Coronary artery (tissue), 2 donors: ENCODE measurements at regions not wholly inside any gene's neighbourhood (a gene's known extent, or its start where the extent isn't known, plus 50 kb on each side); places are given as distances from the start of the nearest gene placed in this dataset.
A peak's percentile ranks its signal among the peaks of the same experiment; 100 is the strongest.
"Not testable (repeated sequence)": the region's sequence is repeated elsewhere in the genome, so short reads cannot be mapped to it uniquely, and the experiment has no call there.

Source experiments
- DNase-seq: peaks from one replicate; pipeline ENCODE4 v3.0.0-alpha.2; 2017; ENCODE audit warnings: low spot score
- H3K27ac ChIP-seq, 2 donors: fragments of 200-600 bp; sonication (generic); one replicate each; pipeline ENCODE4 v1.5.1; 2016 to 2019
- H3K4me3 ChIP-seq: fragments of 200-600 bp; sonication (generic); 2 replicates; pipeline ENCODE4 v1.5.1; 2016; ENCODE audit warnings: mild to moderate bottlenecking, moderate library complexity

DNA sequence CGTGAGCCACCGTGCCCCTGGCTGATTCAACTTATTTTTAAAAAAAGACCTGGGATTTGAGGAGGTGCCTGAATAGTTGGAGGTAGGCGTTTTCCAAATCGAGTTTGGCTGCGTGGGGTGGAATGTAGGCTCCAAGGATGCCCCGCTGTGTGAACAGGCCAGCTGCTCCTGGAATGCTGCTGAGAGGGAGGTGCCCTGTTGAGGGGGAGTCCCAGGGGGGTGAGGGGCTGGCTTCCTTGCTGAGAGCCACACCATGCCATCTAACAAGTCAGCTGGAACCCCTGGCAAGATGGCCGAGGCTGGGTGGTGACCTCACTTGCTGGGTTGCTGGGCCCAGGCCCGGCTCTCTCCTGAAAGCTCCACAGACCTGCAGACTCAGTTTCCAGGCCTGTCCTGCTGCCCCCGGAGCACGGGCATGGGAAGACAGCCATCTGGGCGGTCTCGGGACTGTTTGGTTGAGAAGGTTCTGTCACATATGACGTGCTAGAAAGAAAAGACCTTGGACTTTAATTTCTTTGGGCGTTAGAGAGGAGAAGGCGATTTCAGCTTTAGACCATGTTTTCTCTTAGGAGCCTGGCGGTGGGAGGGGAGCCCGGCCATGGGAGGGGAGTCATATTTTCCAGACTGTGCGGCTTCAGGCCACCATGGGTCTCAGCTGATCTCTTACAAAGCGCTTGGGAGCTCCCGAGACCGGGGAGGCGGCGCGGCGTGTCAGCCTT, 4047.0 kb upstream of the TPTE start:
- H3K4me3 ChIP-seq, DNase-seq, H3K27ac ChIP-seq: not testable (repeated sequence)

GRCh38 chr21:6481116-6481515, 4040.3 kb upstream of the TPTE start:
- not testable (repeated sequence) for DNase-seq, H3K4me3 ChIP-seq, H3K27ac ChIP-seq

DNA sequence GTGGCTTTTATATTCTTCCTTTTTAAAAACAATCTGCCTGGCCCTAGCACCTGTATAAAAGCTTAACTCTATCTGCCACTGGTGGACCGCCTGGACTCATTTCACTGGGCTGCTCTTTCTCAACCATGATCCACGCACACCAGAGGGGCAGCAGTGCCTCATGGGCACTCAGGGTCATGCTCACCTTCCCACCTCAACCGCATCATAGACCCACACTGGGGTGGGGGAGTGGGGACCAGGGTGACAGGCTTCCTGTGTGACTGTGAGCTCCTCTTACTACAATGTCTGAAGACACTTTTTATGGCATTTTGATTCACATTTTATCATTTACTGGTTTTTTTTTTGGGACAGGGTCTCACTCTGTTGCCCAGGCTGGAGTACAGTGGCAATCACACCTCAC, 4038.8 kb upstream of the TPTE start:
- not testable (repeated sequence) for H3K4me3 ChIP-seq, H3K27ac ChIP-seq, DNase-seq

- not testable (repeated sequence) for H3K27ac ChIP-seq, DNase-seq, H3K4me3 ChIP-seq
Observed at GRCh38 chr21:6483645-6484044, 4037.7 kb upstream of the TPTE start.

DNA sequence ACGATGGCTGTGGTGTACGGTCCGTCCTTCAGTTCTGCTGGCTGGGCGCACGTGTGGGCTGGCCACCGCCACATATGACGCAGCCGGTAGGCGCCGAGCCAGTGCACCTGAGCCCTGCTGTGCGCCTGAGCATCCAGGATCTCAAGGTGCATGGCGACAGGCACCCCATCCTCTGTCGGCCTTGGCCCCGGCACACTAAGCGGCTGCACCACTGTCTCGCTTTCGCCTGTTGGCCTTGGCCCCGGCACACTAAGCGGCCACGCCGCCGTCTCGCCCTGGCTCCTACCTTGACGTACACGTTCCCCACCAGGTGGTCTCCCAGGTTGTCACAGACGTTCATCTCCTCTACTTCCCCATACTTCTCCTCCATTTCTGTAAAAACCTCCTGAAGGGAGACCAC, 4034.6 kb upstream of the TPTE start:
- not testable (repeated sequence) for H3K27ac ChIP-seq, H3K4me3 ChIP-seq, DNase-seq

DNA sequence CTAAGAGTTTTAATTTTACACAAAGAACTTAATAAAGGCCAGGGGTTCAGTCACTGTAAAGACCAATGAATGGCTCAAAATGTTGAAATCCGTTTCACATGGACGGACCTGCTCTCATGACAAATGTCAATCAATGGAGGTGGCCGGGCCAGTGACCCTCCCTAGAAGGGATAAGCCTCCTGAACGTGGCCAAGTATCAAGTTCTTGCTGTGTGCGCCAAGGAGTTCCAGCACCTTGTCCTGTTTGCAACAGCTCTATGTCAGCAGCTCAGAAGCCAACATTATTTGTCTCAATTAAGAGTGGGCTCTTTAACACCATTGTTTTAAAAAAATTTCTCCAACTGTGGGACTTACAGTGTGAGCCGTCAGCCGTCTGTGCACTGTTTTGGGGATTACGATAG, 4028.7 kb upstream of the TPTE start:
- not testable (repeated sequence) for H3K4me3 ChIP-seq

GRCh38 chr21:6493957-6494356, 4027.4 kb upstream of the TPTE start:
- not testable (repeated sequence) for H3K4me3 ChIP-seq, DNase-seq

More for the DNA sequence above, 4028.7 kb upstream of the TPTE start:
- H3K27ac ChIP-seq, DNase-seq: not testable (repeated sequence)

GRCh38 chr21:6496356-6496755, 4025.0 kb upstream of the TPTE start:
- not testable (repeated sequence) for DNase-seq, H3K4me3 ChIP-seq, H3K27ac ChIP-seq

More at GRCh38 chr21:6493957-6494356, 4027.4 kb upstream of the TPTE start:
- H3K27ac ChIP-seq = not testable (repeated sequence)

DNA sequence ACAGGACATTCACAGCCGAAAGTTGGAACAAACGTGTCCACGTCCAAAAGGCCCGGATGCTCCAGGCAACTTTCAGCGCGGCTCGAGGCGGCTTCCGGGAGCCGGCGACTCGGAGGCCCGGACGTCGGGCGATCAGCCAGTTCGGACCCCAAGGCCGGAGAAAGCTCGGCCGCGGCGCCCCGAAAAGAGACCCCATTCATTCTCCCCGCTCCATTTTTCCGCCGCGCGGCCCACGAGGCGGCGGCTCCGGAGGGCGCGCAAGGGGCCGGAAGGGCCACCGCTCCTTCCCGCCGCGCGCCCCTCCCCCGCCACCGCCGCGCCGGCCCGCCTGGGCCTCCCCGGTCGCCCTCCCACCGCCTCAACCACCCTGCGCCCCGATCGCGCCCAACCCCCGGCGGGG, 4022.7 kb upstream of the TPTE start:
- peak overlapping the region in 1 of 2 donors; percentile 77 for H3K27ac ChIP-seq
- DNase-seq = not testable (repeated sequence)
- H3K4me3 ChIP-seq = peak overlapping the region; percentile 69

- peak overlapping the region in 1 of 2 donors; percentile 77 for H3K27ac ChIP-seq
- DNase-seq = not testable (repeated sequence)
- H3K4me3 ChIP-seq = peak overlapping the region; percentile 69
Observed at GRCh38 chr21:6499128-6499826, 4022.1 kb upstream of the TPTE start.

GRCh38 chr21:6499866-6500265, 4021.5 kb upstream of the TPTE start:
- not testable (repeated sequence) for H3K27ac ChIP-seq, H3K4me3 ChIP-seq, DNase-seq

GRCh38 chr21:6500681-6501080, 4020.7 kb upstream of the TPTE start:
- not testable (repeated sequence) for H3K27ac ChIP-seq, H3K4me3 ChIP-seq, DNase-seq

GRCh38 chr21:6506167-6506894, 4015.1 kb upstream of the TPTE start:
- H3K27ac ChIP-seq, DNase-seq, H3K4me3 ChIP-seq: not testable (repeated sequence)

- H3K27ac ChIP-seq, DNase-seq, H3K4me3 ChIP-seq: not testable (repeated sequence)
Observed at GRCh38 chr21:6507632-6508031, 4013.8 kb upstream of the TPTE start.

GRCh38 chr21:6521777-6522176, 3999.6 kb upstream of the TPTE start:
- not testable (repeated sequence) for H3K4me3 ChIP-seq, DNase-seq, H3K27ac ChIP-seq

- H3K4me3 ChIP-seq, DNase-seq, H3K27ac ChIP-seq: not testable (repeated sequence)
Observed at GRCh38 chr21:6526213-6526612, 3995.2 kb upstream of the TPTE start.

- not testable (repeated sequence) for H3K4me3 ChIP-seq, H3K27ac ChIP-seq, DNase-seq
Observed at GRCh38 chr21:6530655-6531054, 3990.7 kb upstream of the TPTE start.

DNA sequence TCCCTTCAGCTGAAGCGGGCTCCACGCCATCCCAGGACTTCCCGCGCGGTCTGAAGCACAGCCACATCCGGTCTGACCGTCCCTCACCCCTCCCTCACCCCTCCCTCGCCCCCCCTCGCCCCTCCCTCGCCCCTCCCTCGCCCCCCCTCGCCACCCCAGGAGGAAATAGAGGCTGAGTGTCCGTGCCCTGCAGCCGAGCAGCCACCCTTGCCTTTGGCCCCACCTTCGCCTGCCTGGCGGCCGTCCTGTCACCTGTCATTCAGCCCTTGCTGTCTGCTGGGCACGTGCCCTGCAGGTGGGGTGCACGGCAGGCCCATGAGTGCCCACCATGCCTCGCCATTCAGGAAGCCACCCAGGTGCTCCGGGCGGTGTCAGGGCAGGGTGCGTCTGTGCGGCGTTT, 3988.1 kb upstream of the TPTE start:
- not testable (repeated sequence) for H3K27ac ChIP-seq, DNase-seq, H3K4me3 ChIP-seq

GRCh38 chr21:6538320-6538719, 3983.1 kb upstream of the TPTE start:
- not testable (repeated sequence) for H3K4me3 ChIP-seq, DNase-seq, H3K27ac ChIP-seq
